NCI-H460 (cell line): ENCODE measurements at regions not wholly inside any gene's neighbourhood (a gene's known extent, or its start where the extent isn't known, plus 50 kb on each side); places are given as distances from the start of the nearest gene placed in this dataset.
"Not testable (repeated sequence)": the region's sequence is repeated elsewhere in the genome, so short reads cannot be mapped to it uniquely, and the experiment has no call there.

Experiments
- DNase-seq: peaks from one replicate; pipeline ENCODE4 v3.0.0-alpha.2; 2016; ENCODE audit warnings: low read depth; ENCODE audit errors: extremely low read depth

GRCh38 chrX:10676235-10676957 is 56.0 kb upstream of the MID1 start:
- no peak for DNase-seq

GRCh38 chrX:10677490-10677889 is 57.1 kb upstream of the MID1 start:
- no peak for DNase-seq

- no peak for DNase-seq
These were observed 59.0 kb upstream of the MID1 start for GRCh38 chrX:10679387-10679786.

- no peak for DNase-seq
These were observed 60.8 kb upstream of the MID1 start for GRCh38 chrX:10681167-10681566.

GRCh38 chrX:10683631-10684030 is 63.2 kb upstream of the MID1 start:
- not testable (repeated sequence) for DNase-seq

GRCh38 chrX:10685923-10686595 is 65.7 kb upstream of the MID1 start:
- DNase-seq: no peak

- not testable (repeated sequence) for DNase-seq
These were observed 71.4 kb upstream of the MID1 start for GRCh38 chrX:10691751-10692150.

GRCh38 chrX:10697616-10698317 is 77.4 kb upstream of the MID1 start:
- DNase-seq: no peak

- no peak for DNase-seq
These were observed 77.9 kb upstream of the MID1 start for GRCh38 chrX:10698318-10698640.

GRCh38 chrX:10702031-10702430 is 81.6 kb upstream of the MID1 start:
- no peak for DNase-seq

GRCh38 chrX:10706342-10706741 is 86.0 kb upstream of the MID1 start:
- not testable (repeated sequence) for DNase-seq

GRCh38 chrX:10707773-10708172 is 87.4 kb upstream of the MID1 start:
- no peak for DNase-seq

- DNase-seq: no peak
These were observed 88.9 kb upstream of the MID1 start for GRCh38 chrX:10709276-10709675.

- DNase-seq: no peak
These were observed 94.1 kb upstream of the MID1 start for GRCh38 chrX:10714531-10714930.

GRCh38 chrX:10722851-10723250 is 102.5 kb upstream of the MID1 start:
- DNase-seq: peak; percentile 29

GRCh38 chrX:10725071-10725470 is 104.7 kb upstream of the MID1 start:
- DNase-seq: peak; percentile 5

GRCh38 chrX:10726647-10727046 is 106.3 kb upstream of the MID1 start:
- DNase-seq: no peak

GRCh38 chrX:10728806-10729389 is 108.5 kb upstream of the MID1 start:
- no peak for DNase-seq

GRCh38 chrX:10739426-10739825 is 119.0 kb upstream of the MID1 start:
- DNase-seq: no peak

GRCh38 chrX:10741003-10741402 is 120.6 kb upstream of the MID1 start:
- no peak for DNase-seq

- no peak for DNase-seq
These were observed 121.2 kb upstream of the MID1 start for GRCh38 chrX:10741550-10741949.

- no peak for DNase-seq
These were observed 123.1 kb upstream of the MID1 start for GRCh38 chrX:10743476-10743875.
